ENCODE measurements at regions not wholly inside any gene's neighbourhood (a gene's known extent, or its start where the extent isn't known, plus 50 kb on each side); places are given as distances from the start of the nearest gene placed in this dataset.
A peak's percentile ranks its signal among the peaks of the same experiment; 100 is the strongest.

- intact Hi-C loops (cut with DNase I): no loop called here
- no peaks in the 10 kb centered on the region for H3K4me1 ChIP-seq
- TF ChIP-seq, protein P1, sequence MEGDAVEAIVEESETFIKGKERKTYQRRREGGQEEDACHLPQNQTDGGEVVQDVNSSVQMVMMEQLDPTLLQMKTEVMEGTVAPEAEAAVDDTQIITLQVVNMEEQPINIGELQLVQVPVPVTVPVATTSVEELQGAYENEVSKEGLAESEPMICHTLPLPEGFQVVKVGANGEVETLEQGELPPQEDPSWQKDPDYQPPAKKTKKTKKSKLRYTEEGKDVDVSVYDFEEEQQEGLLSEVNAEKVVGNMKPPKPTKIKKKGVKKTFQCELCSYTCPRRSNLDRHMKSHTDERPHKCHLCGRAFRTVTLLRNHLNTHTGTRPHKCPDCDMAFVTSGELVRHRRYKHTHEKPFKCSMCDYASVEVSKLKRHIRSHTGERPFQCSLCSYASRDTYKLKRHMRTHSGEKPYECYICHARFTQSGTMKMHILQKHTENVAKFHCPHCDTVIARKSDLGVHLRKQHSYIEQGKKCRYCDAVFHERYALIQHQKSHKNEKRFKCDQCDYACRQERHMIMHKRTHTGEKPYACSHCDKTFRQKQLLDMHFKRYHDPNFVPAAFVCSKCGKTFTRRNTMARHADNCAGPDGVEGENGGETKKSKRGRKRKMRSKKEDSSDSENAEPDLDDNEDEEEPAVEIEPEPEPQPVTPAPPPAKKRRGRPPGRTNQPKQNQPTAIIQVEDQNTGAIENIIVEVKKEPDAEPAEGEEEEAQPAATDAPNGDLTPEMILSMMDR (IDR thresholded peaks at IDR 0.05): no peak
- H3K36me3 ChIP-seq: no peaks in the 10 kb centered on the region
- no peaks in the 10 kb centered on the region for H3K27me3 ChIP-seq
- DNase-seq: no peak
- H3K27ac ChIP-seq: no peak overlapping the region
- H3K9ac ChIP-seq (ENCODE audit: low read depth in 2 of 2, low read length in 2 of 2): no peak overlapping the region
- no peaks in the 10 kb centered on the region for H3K9me3 ChIP-seq
- no peak overlapping the region for H3K4me3 ChIP-seq
These were observed 91.1 kb downstream of the ENC1 start for GRCh38 chr5:74549384-74549783.

GRCh38 chr5:74546796-74547195 lies 93.7 kb downstream of the ENC1 start:
- Histone ChIP-seq H3K27ac (no peak overlapping the region), H3K36me3 (no peaks in the 10 kb centered on the region), H3K9ac (ENCODE audit: low read depth in 2 of 2, low read length in 2 of 2) (no peak overlapping the region), H3K4me3 (no peak overlapping the region), H3K4me1 (no peaks in the 10 kb centered on the region), H3K9me3 (no peaks in the 10 kb centered on the region), H3K27me3 (no peaks in the 10 kb centered on the region)
- intact Hi-C loops (cut with DNase I): no loop called here
- no peak for DNase-seq
- TF ChIP-seq, protein P1 (IDR thresholded peaks at IDR 0.05): no peak

GRCh38 chr5:74544811-74545210 lies 95.7 kb downstream of the ENC1 start:
- DNase-seq: no peak
- intact Hi-C loops (cut with DNase I): no loop called here
- Histone ChIP-seq H3K27ac (no peak overlapping the region), H3K9me3 (no peaks in the 10 kb centered on the region), H3K4me1 (peaks cover 4% of the 10 kb centered on the region), H3K27me3 (no peaks in the 10 kb centered on the region), H3K4me3 (no peak overlapping the region), H3K36me3 (no peaks in the 10 kb centered on the region), H3K9ac (ENCODE audit: low read depth in 2 of 2, low read length in 2 of 2) (no peak overlapping the region)
- TF ChIP-seq, protein P1 (IDR thresholded peaks at IDR 0.05): no peak

DNA sequence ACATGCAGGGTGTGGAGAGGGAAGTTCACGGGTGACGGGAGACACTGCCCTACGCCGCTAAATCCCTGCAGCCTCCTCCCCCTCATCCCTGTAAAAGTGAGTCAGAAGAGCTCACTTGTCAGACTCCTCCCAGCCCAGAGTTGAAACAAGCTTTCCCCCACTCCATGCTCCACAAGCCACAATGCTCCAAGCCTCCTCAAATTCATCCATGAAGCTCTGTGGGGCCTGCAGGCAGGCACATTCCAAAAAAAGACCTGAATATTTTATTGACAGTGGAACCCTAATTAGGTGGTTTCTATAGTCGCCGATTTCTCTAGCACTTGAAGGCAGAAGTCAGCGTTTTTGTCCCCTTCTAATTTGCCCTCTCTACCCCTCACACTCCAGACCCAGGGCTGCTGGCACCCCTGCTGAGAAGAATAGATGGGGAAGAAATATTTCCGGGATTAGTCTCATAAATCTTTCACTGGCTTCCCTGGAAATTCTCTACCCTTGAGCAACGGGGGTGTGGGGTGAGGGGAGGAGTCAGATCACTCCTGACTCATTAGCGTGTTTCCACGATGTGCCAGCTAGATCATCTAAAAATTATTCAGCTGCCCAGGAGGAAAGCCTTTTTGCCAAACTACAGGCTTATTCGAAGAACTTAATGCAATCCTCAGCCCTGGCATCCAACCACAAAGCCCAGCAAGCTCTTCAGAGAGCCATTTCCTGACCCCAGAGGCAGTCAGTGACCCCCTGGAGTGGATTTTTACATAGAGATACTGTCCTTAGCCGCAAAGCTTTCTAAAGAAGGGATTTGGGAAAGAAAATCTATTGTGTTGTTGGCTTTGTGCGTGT lies 97.1 kb downstream of the ENC1 start:
- Histone ChIP-seq H3K9me3 (no peaks in the 10 kb centered on the region), H3K9ac (ENCODE audit: low read depth in 2 of 2, low read length in 2 of 2) (no peak overlapping the region), H3K4me1 (peaks cover 4% of the 10 kb centered on the region), H3K27me3 (no peaks in the 10 kb centered on the region), H3K36me3 (no peaks in the 10 kb centered on the region), H3K27ac (peak overlapping the region; percentile 36), H3K4me3 (no peak overlapping the region)
- TF ChIP-seq, protein P1 (IDR thresholded peaks at IDR 0.05): no peak
- peak; percentile 37 for DNase-seq
- intact Hi-C loops (cut with DNase I): no loop called here

DNA sequence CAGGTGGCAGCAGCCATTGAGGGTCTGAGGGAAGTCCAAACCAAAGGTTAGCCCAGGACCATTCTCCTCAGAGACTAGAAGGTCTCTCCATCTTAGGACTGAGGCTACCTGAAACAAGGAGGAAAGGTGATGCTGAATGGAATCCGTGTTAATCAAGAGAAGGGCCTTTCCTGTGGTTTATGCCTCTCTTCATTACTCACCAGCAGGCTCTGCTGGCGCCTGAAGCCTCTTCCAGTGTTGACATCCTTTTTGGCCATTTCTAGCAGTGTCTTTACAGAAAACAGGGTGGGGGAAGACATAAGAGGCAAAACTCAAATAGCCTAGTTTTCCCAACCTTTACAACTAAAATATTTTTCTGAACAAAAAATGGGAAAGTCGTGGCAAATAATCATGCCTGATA lies 98.0 kb downstream of the ENC1 start:
- Histone ChIP-seq H3K4me1 (peaks cover 4% of the 10 kb centered on the region), H3K36me3 (no peaks in the 10 kb centered on the region), H3K9me3 (no peaks in the 10 kb centered on the region), H3K27ac (no peak overlapping the region), H3K4me3 (no peak overlapping the region), H3K9ac (ENCODE audit: low read depth in 2 of 2, low read length in 2 of 2) (no peak overlapping the region), H3K27me3 (no peaks in the 10 kb centered on the region)
- intact Hi-C loops (cut with DNase I): no loop called here
- DNase-seq: no peak
- TF ChIP-seq, protein P1 (IDR thresholded peaks at IDR 0.05): no peak

All from colonic mucosa (tissue), 4 donors.